ENCODE measurements at regions not wholly inside any gene's neighbourhood (a gene's known extent, or its start where the extent isn't known, plus 50 kb on each side); places are given as distances from the start of the nearest gene placed in this dataset.
"Not testable (repeated sequence)": the region's sequence is repeated elsewhere in the genome, so short reads cannot be mapped to it uniquely, and the experiment has no call there.

- DNase-seq: no peak
Measured at GRCh38 chr1:70827030-70827429, 220.6 kb downstream of the PTGER3 start.

- DNase-seq: no peak
Measured at GRCh38 chr1:70828177-70828576, 219.4 kb downstream of the PTGER3 start.

GRCh38 chr1:70834365-70834764 is 213.3 kb downstream of the PTGER3 start:
- not testable (repeated sequence) for DNase-seq

- no peak for DNase-seq
Measured at GRCh38 chr1:70836456-70836855, 211.2 kb downstream of the PTGER3 start.

DNA sequence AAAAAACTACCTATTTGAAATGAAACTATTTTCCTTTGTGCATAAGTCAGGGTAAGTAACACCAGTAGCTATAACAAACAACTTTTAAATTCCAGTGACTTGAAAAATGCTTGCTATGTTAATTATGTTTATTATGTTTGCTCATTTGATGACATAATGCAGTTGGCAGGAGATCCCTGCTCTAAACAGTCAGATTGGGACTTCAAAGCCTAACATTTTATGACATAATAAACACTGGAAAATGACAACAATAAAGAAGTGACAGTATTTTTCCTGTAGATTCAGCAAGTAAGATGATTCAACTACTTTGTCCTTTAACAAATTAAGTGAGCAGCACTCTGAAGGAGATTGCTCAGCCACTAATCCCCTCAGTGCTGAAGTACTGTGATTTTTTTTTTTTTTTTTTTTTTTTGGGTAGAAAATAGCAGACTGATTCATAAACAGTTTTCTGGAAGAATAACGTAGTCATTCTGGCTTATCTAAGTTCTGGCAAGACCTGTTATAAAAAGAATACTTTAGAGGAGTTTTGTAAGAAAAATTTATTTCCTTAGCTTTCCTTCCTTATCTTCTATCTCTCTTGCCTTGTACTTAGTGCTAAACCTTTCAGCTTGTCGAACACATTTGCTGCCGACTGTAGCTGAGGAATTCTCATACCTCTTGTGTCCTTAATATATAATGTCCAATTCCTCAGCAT is 207.2 kb downstream of the PTGER3 start:
- no peak for DNase-seq

DNA sequence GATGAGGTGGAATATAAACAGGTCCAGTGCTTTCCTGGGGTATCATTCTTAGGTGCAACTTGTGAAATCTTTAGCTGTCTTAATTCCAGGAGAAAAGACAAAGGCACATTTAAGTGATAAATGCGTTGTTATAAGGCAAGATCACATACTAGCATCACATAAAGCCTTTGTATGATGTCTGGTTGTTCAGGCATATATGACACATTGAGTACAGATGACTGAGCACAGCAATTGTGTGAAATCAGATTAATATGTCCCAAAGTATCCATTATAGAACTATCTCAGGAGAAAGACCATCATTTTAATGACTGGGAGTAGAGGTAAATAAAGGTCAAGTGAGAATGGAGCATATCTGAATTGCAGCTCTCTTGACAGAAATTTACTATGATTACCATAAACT is 205.1 kb downstream of the PTGER3 start:
- DNase-seq: no peak

GRCh38 chr1:70843452-70843851 is 204.2 kb downstream of the PTGER3 start:
- no peak for DNase-seq

DNA sequence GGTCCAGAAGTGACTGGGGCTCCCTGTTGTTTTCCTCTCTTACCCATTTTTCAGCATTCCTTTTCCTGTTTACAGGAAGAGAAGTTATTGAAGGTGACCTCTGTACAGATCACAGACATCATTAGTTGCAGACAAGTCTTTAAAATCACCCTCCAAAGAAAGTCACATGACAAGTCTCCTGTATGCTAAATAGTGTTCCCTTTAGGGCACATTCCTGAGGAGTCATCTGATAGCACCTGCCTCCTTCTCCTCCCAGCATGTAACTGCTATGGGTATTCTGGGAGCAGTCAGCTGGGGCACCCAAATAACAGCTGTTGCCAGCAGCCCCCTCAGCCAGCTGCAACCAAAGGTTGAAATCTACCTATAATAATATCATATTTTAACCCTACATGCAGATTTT is 200.6 kb downstream of the PTGER3 start:
- no peak for DNase-seq

DNA sequence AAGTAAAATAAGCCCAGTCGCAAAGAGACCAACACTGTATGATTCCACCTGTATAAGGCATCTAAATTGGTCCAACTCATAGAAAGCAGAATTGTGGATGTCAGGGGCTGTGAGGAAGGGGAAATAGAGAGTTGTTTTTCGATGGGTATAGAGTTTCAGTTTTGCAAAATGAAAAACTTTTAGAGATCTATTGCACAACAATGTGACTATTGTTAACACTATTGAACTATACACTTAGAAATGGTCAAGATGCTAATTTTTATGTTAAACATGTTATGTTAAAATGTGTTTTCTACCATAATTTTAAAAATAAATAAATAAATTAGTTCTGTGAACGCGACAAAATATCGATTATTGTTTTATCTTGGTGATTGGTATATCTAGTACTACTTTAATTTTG is 192.4 kb downstream of the PTGER3 start:
- DNase-seq: no peak

DNA sequence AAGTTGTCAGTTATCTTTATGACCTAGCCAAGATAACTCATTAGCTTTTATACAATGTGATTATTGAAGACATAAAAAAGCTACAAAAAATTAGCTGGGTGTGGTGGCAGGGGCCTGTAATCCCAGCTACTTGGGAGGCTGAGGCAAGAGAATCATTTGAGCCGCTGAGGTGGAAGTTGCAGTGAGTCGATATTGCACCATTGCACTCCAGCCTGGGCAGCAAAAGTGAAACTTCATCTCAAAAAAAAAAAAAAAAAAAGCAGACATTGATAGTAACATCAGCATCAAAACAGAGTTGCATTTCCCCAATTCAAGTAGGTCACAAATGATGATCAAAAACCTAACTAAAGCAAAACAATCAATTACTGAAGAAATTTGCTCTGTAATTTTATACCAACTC is 191.4 kb downstream of the PTGER3 start:
- DNase-seq: no peak

DNA sequence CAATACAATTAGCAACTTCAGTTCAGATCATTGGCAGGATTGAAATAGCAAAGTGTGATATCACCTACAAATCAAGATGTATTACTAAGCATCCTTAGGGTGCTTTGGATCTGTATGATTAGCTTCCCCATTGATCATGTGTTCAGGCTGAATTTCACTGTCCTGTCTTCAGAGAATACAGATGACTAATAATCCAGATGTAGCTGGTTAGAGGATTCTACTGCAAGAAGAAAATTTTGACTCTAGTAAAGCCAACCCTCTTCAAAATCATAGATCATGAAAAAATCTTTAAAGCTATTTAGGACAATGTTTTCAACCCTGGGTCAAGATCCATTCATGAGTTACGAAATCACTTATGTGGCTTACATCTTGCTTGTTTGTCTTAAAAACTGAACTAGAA is 184.4 kb downstream of the PTGER3 start:
- DNase-seq: no peak

DNA sequence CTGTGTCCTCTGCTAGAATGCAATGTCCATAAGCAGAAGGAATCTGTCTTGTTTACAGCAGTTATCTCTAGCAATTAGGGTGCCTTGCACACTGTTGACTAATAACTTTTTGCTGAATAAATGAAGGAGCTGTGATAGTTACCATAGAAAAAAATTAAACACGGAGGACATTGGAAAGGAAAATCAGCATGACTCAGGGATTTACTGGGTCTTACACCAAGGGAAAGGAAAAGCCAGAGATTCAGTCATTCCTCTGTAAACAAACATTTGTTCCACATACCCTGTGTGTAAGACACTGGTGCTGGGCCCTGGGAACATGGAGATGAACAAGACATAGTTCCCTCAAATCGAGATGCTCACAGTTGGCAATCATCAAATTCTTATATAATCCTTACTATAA is 183.3 kb downstream of the PTGER3 start:
- DNase-seq: no peak

DNA sequence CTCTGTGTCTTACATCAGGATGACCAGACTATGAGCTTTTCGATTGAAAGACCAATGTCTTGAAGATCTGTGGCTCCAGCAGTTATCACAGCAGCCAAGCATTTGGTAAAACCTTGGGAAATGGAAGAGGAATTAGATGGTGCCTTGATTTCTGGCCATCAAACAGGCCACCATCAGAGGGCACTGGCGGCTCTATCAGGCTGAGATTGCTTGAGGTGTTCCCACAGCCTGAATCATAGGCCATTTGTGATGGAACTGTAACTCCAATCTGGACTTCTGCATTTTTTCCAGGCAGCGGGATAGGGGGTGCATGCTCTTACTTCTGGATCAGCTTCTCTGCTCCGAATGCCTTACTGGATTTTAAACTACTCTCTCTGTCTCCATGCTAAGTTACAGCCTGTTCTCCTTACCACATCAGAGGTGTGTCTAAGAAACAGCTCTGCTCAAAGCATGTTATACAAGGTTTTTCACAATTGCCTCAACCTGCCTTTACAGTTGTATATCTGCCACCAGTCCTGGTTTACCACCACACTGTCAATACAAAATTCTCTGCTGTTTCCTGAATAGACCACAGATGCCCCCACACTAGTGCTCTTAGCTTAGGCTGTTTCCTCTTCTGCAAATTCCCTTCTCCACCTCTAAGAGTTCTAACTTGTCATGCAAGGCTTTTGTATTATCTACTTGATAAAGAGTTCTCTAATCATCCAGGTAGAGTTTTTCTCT is 180.9 kb downstream of the PTGER3 start:
- DNase-seq: no peak

- DNase-seq: no peak
Measured at GRCh38 chr1:70871790-70872189, 175.8 kb downstream of the PTGER3 start.

DNA sequence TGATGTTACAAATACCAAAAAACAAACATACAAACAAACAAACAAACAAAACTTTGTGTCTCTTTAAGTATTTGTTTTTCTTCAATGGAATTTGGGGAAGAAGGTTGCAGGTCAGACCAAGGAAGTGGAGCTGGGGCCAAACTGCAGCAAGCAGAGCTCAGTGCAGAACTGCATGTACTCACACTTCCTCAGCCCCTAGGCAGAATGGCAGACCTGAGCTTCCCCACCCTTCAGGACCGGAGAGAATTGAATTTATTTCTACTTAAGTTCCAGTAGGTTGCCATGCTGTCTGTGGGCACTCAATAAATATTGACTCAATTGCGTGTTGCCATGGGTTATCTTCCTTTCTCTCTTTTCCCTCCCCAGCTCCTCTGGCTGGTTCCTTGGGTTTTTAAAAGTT is 173.6 kb downstream of the PTGER3 start:
- no peak for DNase-seq

DNA sequence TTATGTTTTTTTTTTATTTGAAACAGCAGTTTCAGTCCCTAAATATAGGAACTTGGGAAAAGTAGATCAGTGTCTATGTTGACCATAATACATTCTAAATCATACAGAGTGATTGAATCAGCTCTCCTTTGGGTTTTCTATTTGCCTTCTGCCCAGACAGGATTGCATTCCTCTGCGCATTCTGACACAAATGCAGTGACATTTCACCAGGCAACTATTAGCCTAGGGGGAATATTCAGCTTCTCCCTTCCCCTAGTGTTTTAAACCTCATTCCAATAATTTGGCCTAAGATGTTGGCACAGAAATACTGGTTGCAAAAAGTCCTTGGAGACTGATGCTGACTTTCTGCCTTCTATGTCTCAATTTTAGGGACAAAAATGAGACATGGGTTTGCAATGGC is 172.8 kb downstream of the PTGER3 start:
- DNase-seq: no peak

GRCh38 chr1:70877343-70877742 is 170.3 kb downstream of the PTGER3 start:
- no peak for DNase-seq

DNA sequence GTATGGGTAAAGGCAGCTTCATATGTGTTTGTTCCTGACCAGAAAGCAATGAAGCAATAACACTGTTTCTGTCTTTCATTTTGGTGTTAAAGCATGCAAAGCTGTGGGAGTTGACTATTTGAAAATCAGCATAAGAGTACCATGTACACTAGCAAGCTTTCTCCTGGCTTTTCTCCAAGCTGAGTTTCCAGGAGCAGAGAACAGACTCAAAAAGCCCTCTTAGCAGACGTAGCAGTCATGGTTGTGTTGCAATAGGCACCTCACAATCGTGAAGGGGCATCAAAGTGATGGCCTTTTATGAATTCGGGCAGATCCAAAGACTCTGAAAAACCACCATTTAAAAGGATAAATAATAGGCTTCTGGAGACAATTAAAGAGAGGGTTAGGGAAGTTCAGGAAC is 159.7 kb downstream of the PTGER3 start:
- DNase-seq: no peak

GRCh38 chr1:70888722-70889121 is 158.9 kb downstream of the PTGER3 start:
- DNase-seq: no peak

GRCh38 chr1:70890408-70890807 is 157.2 kb downstream of the PTGER3 start:
- DNase-seq: no peak

DNA sequence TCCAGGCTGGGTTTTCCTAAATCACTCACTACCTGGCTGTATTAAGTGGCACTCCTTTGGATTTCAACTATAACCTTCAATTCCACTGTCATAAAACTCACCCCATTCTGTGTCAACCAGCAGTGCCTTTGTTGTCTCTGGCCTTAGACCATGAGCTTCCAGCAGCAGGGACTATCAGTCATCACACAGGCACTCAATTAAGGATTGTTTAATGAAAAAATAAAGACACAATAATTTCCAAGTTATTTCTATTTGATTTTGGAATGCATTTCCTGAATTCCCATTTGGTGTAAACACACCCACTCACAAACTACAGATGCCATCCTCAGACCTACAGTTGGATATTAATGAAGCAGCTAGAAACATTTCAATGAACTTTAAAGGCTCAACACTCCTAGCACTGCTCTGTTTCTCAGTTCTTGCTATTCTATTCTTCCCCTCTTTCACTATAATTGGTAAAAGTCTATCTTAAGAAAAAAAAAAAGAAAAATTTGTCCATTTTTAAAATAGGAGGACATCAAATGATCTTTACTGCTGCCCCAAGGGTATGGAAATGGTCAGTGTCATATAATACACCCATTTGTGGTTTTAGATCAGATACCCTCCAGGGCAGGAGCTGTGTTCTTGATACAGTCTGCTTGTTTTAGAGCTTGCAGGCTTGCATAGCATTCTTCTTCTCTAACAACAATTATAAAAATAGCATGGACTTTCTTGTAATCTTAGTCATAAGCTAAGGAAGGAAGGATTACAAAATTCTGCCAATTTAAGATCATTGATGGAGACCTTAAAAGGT is 156.4 kb downstream of the PTGER3 start:
- DNase-seq: no peak

DNA sequence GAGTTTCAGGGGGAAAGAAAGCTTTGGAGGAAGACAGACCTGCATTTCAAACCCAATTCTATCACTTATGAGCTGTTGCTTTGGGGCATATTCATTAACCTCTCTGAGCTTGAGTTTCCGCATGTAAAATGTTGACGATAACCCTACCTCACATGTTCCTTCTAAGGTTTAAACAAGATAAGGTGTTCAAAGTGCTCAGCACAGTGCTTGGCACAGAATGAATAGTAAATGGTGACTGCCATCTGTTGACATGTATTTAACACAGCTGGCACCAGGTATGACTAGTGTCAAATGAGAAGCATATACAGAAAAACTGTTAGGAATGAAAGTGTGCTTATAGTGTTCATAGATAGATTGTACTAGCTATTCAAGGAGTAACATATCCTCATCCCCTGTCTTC is 155.5 kb downstream of the PTGER3 start:
- no peak for DNase-seq

DNA sequence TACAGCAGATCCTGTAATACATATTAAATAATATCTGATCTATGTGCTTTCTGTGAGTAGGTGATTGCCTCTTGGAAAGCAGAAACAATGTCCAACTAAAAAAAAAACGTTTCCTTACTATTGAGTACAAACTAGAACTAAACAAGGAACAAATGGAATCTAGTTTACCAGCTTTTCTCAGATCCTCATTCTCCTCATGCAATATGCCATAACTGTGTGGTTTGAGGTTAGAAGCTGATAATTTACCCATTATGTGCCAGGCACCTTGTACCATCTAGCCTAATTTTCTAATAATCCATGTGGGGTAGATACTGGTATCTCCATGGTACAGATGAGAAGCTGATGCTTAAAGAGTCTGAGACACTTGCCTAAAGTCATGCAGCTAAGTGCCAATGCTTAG is 154.7 kb downstream of the PTGER3 start:
- no peak for DNase-seq

GRCh38 chr1:70893381-70893780 is 154.2 kb downstream of the PTGER3 start:
- no peak for DNase-seq

All from 8988T (cell line).